ENCODE measurements at regions not wholly inside any gene's neighbourhood (a gene's known extent, or its start where the extent isn't known, plus 50 kb on each side); places are given as distances from the start of the nearest gene placed in this dataset.

GRCh38 chr3:56976651-56977560 is 83.6 kb upstream of the SPATA12 start:
- H3K9ac ChIP-seq: no peak overlapping the region
- no peak overlapping the region for H3K4me3 ChIP-seq (ENCODE audit: low read depth, low read length)
- TF ChIP-seq CTCF (IDR thresholded peaks at IDR 0.05): no peak
- no peaks in the 10 kb centered on the region for H3K9me3 ChIP-seq (ENCODE audit: control insufficient read depth, low read length)
- H3K36me3 ChIP-seq (ENCODE audit: control insufficient read depth, insufficient read depth, low read length): no peaks in the 10 kb centered on the region
- no peak overlapping the region for H2AFZ ChIP-seq
- no peak overlapping the region for H3K27ac ChIP-seq
- H3K4me2 ChIP-seq (ENCODE audit: low read length): no peak overlapping the region
- no peaks in the 10 kb centered on the region for H3K27me3 ChIP-seq (ENCODE audit: control insufficient read depth, insufficient read depth, low read length)
- no peaks in the 10 kb centered on the region for H3K4me1 ChIP-seq
- H3K79me2 ChIP-seq: peaks cover 6% of the 10 kb centered on the region

GRCh38 chr3:56975567-56975966 is 84.9 kb upstream of the SPATA12 start:
- H3K79me2 ChIP-seq: peaks cover 6% of the 10 kb centered on the region
- no peaks in the 10 kb centered on the region for H3K27me3 ChIP-seq (ENCODE audit: control insufficient read depth, insufficient read depth, low read length)
- H3K4me3 ChIP-seq (ENCODE audit: low read depth, low read length): no peak overlapping the region
- no peak overlapping the region for H3K27ac ChIP-seq
- H3K9me3 ChIP-seq (ENCODE audit: control insufficient read depth, low read length): no peaks in the 10 kb centered on the region
- no peaks in the 10 kb centered on the region for H3K36me3 ChIP-seq (ENCODE audit: control insufficient read depth, insufficient read depth, low read length)
- H3K4me1 ChIP-seq: no peaks in the 10 kb centered on the region
- no peak for TF ChIP-seq CTCF (IDR thresholded peaks at IDR 0.05)
- no peak overlapping the region for H2AFZ ChIP-seq
- no peak overlapping the region for H3K9ac ChIP-seq
- no peak overlapping the region for H3K4me2 ChIP-seq (ENCODE audit: low read length)

GRCh38 chr3:56974247-56974930 is 86.1 kb upstream of the SPATA12 start:
- Histone ChIP-seq H3K9ac (no peak overlapping the region), H3K36me3 (ENCODE audit: control insufficient read depth, insufficient read depth, low read length) (no peaks in the 10 kb centered on the region), H3K79me2 (peaks cover 5% of the 10 kb centered on the region), H3K4me1 (no peaks in the 10 kb centered on the region), H3K4me2 (ENCODE audit: low read length) (no peak overlapping the region), H2AFZ (no peak overlapping the region), H3K27ac (no peak overlapping the region), H3K4me3 (ENCODE audit: low read depth, low read length) (no peak overlapping the region), H3K27me3 (ENCODE audit: control insufficient read depth, insufficient read depth, low read length) (no peaks in the 10 kb centered on the region), H3K9me3 (ENCODE audit: control insufficient read depth, low read length) (no peaks in the 10 kb centered on the region)
- no peak for TF ChIP-seq CTCF (IDR thresholded peaks at IDR 0.05)

GRCh38 chr3:56971816-56972215 is 88.6 kb upstream of the SPATA12 start:
- no peak for TF ChIP-seq CTCF (IDR thresholded peaks at IDR 0.05)
- Histone ChIP-seq H3K36me3 (ENCODE audit: control insufficient read depth, insufficient read depth, low read length) (no peaks in the 10 kb centered on the region), H3K4me3 (ENCODE audit: low read depth, low read length) (no peak overlapping the region), H2AFZ (no peak overlapping the region), H3K79me2 (peaks cover 5% of the 10 kb centered on the region), H3K9ac (no peak overlapping the region), H3K9me3 (ENCODE audit: control insufficient read depth, low read length) (no peaks in the 10 kb centered on the region), H3K27ac (no peak overlapping the region), H3K4me2 (ENCODE audit: low read length) (no peak overlapping the region), H3K27me3 (ENCODE audit: control insufficient read depth, insufficient read depth, low read length) (no peaks in the 10 kb centered on the region), H3K4me1 (no peaks in the 10 kb centered on the region)

Measured in parathyroid adenoma (tissue), 2 donors.